DOHH2 (cell line): ENCODE measurements at regions not wholly inside any gene's neighbourhood (a gene's known extent, or its start where the extent isn't known, plus 50 kb on each side); places are given as distances from the start of the nearest gene placed in this dataset.

Experiments
- EZH2phosphoT487 ChIP-seq: fragments of 200-600 bp; sonication (generic); IDR thresholded peaks from 2 replicates; pipeline ENCODE4 v1.6.1; 2017; ENCODE audit warnings: borderline replicate concordance, mild to moderate bottlenecking, antibody characterized with exemption, low read length, moderate library complexity, mixed read lengths
- TF ChIP-seq, protein P1 (sequence below): fragments of 200-600 bp; sonication (generic); IDR thresholded peaks from one replicate; pipeline ENCODE4 v1.5.1; 2014; ENCODE audit warnings: antibody characterized with exemption, mild to moderate bottlenecking, low read depth, low read length; ENCODE audit not compliant: poor library complexity, severe bottlenecking

DNA sequence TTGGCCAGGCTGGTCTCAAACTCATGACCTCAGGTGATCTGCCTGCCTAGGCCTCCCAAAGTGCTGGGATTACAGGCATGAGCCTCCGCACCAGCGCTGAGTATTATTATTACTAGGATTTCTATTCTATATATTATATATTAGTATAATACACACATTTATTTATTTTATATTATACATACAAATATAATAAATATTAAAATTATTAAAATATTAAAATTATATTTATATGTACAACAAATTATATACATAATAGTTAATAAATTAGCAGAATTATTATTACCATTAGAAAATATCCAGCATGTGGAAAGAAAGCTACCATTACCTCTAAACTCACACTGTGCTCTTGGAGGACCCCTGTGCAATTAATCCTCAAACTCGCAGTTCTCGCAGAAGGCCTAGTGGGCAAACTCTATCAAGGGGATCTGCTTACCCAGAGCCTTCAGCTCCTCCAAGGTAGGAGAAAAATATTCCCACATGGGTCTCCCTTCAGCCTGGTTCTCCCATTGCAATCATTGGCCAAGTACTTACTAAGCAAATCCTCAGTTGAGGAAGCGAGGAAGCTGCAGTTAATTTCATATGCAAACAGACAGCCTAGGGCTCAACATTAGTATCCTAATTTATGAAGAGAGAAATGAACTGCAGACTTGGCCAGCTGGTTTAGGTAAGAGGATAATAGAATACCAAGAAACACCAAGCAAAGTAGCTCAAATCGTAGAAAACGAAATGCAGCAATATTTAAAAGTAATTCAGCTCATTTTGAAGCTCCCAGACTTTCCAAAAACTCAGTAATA lies 241.4 kb upstream of the IRX5 start:
- TF ChIP-seq, protein P1, sequence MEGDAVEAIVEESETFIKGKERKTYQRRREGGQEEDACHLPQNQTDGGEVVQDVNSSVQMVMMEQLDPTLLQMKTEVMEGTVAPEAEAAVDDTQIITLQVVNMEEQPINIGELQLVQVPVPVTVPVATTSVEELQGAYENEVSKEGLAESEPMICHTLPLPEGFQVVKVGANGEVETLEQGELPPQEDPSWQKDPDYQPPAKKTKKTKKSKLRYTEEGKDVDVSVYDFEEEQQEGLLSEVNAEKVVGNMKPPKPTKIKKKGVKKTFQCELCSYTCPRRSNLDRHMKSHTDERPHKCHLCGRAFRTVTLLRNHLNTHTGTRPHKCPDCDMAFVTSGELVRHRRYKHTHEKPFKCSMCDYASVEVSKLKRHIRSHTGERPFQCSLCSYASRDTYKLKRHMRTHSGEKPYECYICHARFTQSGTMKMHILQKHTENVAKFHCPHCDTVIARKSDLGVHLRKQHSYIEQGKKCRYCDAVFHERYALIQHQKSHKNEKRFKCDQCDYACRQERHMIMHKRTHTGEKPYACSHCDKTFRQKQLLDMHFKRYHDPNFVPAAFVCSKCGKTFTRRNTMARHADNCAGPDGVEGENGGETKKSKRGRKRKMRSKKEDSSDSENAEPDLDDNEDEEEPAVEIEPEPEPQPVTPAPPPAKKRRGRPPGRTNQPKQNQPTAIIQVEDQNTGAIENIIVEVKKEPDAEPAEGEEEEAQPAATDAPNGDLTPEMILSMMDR, result no peak
- TF ChIP-seq EZH2phosphoT487, result no peak
